H9 (cell line): ENCODE measurements at regions not wholly inside any gene's neighbourhood (a gene's known extent, or its start where the extent isn't known, plus 50 kb on each side); places are given as distances from the start of the nearest gene placed in this dataset.

Experiments
- DNase-seq: peaks from one replicate; pipeline ENCODE4 v3.0.0-alpha.2; 2017
- H2AFZ ChIP-seq: one replicate; pipeline ENCODE4 v1.6.1; 2013; ENCODE audit warnings: mild to moderate bottlenecking, low read length, control low read depth, moderate library complexity
- H2AK5ac ChIP-seq: 2 replicates; pipeline ENCODE4 v1.6.1; 2013; ENCODE audit warnings: low read length, control low read depth, mixed read lengths; ENCODE audit not compliant: insufficient read length
- H2BK120ac ChIP-seq: one replicate; pipeline ENCODE4 v1.6.1; 2013; ENCODE audit warnings: low read depth, mild to moderate bottlenecking, low read length, control low read depth, inconsistent platforms; ENCODE audit not compliant: poor library complexity, severe bottlenecking
- H2BK12ac ChIP-seq: 2 replicates; pipeline ENCODE4 v1.6.1; 2013; ENCODE audit warnings: low read length, control low read depth, mixed read lengths, low read depth; ENCODE audit not compliant: insufficient read length
- H2BK15ac ChIP-seq: 2 replicates; pipeline ENCODE4 v1.6.1; 2013; ENCODE audit warnings: low read depth, low read length, control low read depth
- H2BK20ac ChIP-seq: one replicate; pipeline ENCODE4 v1.6.1; 2013; ENCODE audit warnings: low read depth, mild to moderate bottlenecking, low read length, control low read depth, inconsistent platforms; ENCODE audit not compliant: poor library complexity, severe bottlenecking
- H2BK5ac ChIP-seq: 2 replicates; pipeline ENCODE4 v1.6.1; 2013; ENCODE audit warnings: low read length, control low read depth, mixed read lengths; ENCODE audit not compliant: insufficient read length
- H3K14ac ChIP-seq: 2 replicates; pipeline ENCODE4 v1.6.1; 2013; ENCODE audit warnings: low read length, control low read depth; ENCODE audit not compliant: insufficient read depth
- H3K18ac ChIP-seq: 2 replicates; pipeline ENCODE4 v1.6.1; 2013; ENCODE audit warnings: low read depth, mild to moderate bottlenecking, mixed read lengths, low read length, control low read depth; ENCODE audit not compliant: insufficient read length
- H3K23ac ChIP-seq: 2 replicates; pipeline ENCODE4 v1.6.1; 2013; ENCODE audit warnings: low read length, control low read depth, mixed read lengths, low read depth; ENCODE audit not compliant: insufficient read length
- H3K23me2 ChIP-seq: 2 replicates; pipeline ENCODE4 v1.6.1; 2013; ENCODE audit warnings: low read depth, mild to moderate bottlenecking, mixed read lengths, low read length, control low read depth; ENCODE audit not compliant: insufficient read length, poor library complexity, severe bottlenecking
- H3K27ac ChIP-seq: 2 replicates; pipeline ENCODE4 v1.5.1; 2013; ENCODE audit warnings: low read length, control low read depth, mixed read lengths, low read depth; ENCODE audit not compliant: insufficient read length
- H3K27me3 ChIP-seq: 2 replicates; pipeline ENCODE4 v1.6.1; 2013; ENCODE audit warnings: low read length, control low read depth, inconsistent platforms; ENCODE audit not compliant: insufficient read depth
- H3K4ac ChIP-seq: 2 replicates; pipeline ENCODE4 v1.6.1; 2013; ENCODE audit warnings: low read depth, mild to moderate bottlenecking, control low read depth, inconsistent platforms, low read length, moderate library complexity
- H3K4me1 ChIP-seq: 2 replicates; pipeline ENCODE4 v1.6.1; 2013; ENCODE audit warnings: low read length, control low read depth, inconsistent platforms; ENCODE audit not compliant: insufficient read depth
- H3K4me2 ChIP-seq: 2 replicates; pipeline ENCODE4 v1.6.1; 2013; ENCODE audit warnings: low read length, control low read depth, mixed read lengths; ENCODE audit not compliant: insufficient read length, insufficient read depth
- H3K56ac ChIP-seq: 2 replicates; pipeline ENCODE4 v1.6.1; 2013; ENCODE audit warnings: low read depth, mild to moderate bottlenecking, mixed read lengths, low read length, control low read depth; ENCODE audit not compliant: insufficient read length
- H3K79me1 ChIP-seq: 2 replicates; pipeline ENCODE4 v1.6.1; 2013; ENCODE audit warnings: low read depth, mild to moderate bottlenecking, moderate library complexity, low read length, control low read depth, inconsistent platforms; ENCODE audit not compliant: insufficient read depth, poor library complexity, severe bottlenecking
- H3K79me2 ChIP-seq: 2 replicates; pipeline ENCODE4 v1.6.1; 2013; ENCODE audit warnings: low read length, control low read depth, inconsistent platforms; ENCODE audit not compliant: insufficient read depth
- H3K9ac ChIP-seq: 2 replicates; pipeline ENCODE4 v1.6.1; 2013; ENCODE audit warnings: low read length, control low read depth, mixed read lengths; ENCODE audit not compliant: insufficient read length; ENCODE audit errors: extremely low read depth
- H3K9me3 ChIP-seq: one replicate; pipeline ENCODE4 v1.6.1; 2013; ENCODE audit warnings: low read depth, low read length, inconsistent platforms; ENCODE audit not compliant: control insufficient read depth
- H3T11ph ChIP-seq: one replicate; pipeline ENCODE4 v1.6.1; 2013; ENCODE audit warnings: mild to moderate bottlenecking, low read length, control low read depth, inconsistent platforms
- H4K20me1 ChIP-seq: one replicate; pipeline ENCODE4 v1.6.1; 2013; ENCODE audit not compliant: control insufficient read depth, insufficient read length, insufficient read depth
- H4K5ac ChIP-seq: 2 replicates; pipeline ENCODE4 v1.6.1; 2013; ENCODE audit warnings: low read depth, mild to moderate bottlenecking, mixed read lengths, low read length, control low read depth; ENCODE audit not compliant: insufficient read length
- H4K8ac ChIP-seq: replicated peaks from 2 replicates; pipeline ENCODE4 v1.6.1; 2013; ENCODE audit warnings: low read length, control low read depth, mixed read lengths, low read depth; ENCODE audit not compliant: insufficient read length
- H4K91ac ChIP-seq: 2 replicates; pipeline ENCODE4 v1.6.1; 2013; ENCODE audit warnings: low read depth, mild to moderate bottlenecking, moderate library complexity, mixed read lengths, low read length, control low read depth; ENCODE audit not compliant: insufficient read length
- H3K27ac Mint-ChIP-seq, 3 experiments: 2 replicates in 2 of 3; 3 replicates in 1 of 3; pipeline ENCODE4 v1.8.0; 2020 to 2021; ENCODE audit warnings: mixed read lengths in 3 of 3, mild to moderate bottlenecking in 1 of 3, moderate library complexity in 1 of 3
- H3K27me3 Mint-ChIP-seq: 2 replicates; pipeline ENCODE4 v1.8.0; 2021; ENCODE audit warnings: low read depth, mild to moderate bottlenecking, moderate library complexity, mixed read lengths
- H3K36me3 Mint-ChIP-seq, 3 experiments: 2 replicates in 2 of 3; 3 replicates in 1 of 3; pipeline ENCODE4 v1.8.0; 2020 to 2021; ENCODE audit warnings: low read depth in 3 of 3, mixed read lengths in 3 of 3; ENCODE audit not compliant: insufficient read depth in 1 of 3
- H3K4me1 Mint-ChIP-seq, 2 experiments: 2 replicates each; pipeline ENCODE4 v1.8.0; 2020; ENCODE audit warnings: mixed read lengths in 2 of 2
- H3K4me3 Mint-ChIP-seq, 2 experiments: 2 replicates in 1 of 2; 3 replicates in 1 of 2; pipeline ENCODE4 v1.8.0; 2020 to 2021; ENCODE audit warnings: mild to moderate bottlenecking in 2 of 2, mixed read lengths in 2 of 2, moderate library complexity in 1 of 2
- H3K9me3 Mint-ChIP-seq, 2 experiments: 2 replicates in 1 of 2; 3 replicates in 1 of 2; pipeline ENCODE4 v1.8.0; 2020; ENCODE audit warnings: mild to moderate bottlenecking in 2 of 2, mixed read lengths in 2 of 2, moderate library complexity in 1 of 2
- WGBS: extraction: QIAGEN DNeasy Blood & Tissue Kit; methylation state at CpG from one replicate; pipeline ENCODE4 v1.1.7; 2013; ENCODE audit warnings: missing lambda C conversion rate, low lambda C conversion rate, mixed read lengths; ENCODE audit not compliant: insufficient read length; ENCODE audit errors: extremely low coverage; 5-methylcytosine and 5-hydroxymethylcytosine counted together
- TF ChIP-seq, protein P1 (sequence below): fragments of 200-600 bp; sonication (generic); conservative IDR thresholded peaks from 3 replicates; pipeline ENCODE4 v1.8.0; 2021; ENCODE audit warnings: antibody characterized with exemption, mild to moderate bottlenecking

DNA sequence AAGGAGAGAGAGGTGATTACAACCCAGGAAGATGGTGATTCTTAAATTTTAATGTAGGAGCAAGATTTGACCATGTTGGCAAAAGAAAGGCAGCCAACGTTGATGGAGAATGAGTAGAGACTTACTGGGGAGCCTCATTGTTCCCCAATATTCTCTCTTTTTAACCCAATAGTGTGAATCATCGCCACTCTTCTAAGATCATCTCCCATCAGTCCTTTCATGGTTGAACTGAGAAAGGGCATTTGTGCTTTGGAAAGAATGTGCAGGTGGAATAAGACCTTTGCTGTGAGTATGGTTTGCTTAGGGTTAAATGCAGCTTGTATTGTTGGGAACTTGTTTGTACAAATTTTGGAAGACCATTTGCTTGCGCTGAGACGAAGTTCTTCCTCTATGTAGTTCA lies 231.0 kb downstream of the TBXT start:
- Histone ChIP-seq H3K9ac (no peak overlapping the region), H3K4me2 (no peak overlapping the region), H4K5ac (no peak overlapping the region), H3K79me2 (no peaks in the 10 kb centered on the region), H3K14ac (no peak overlapping the region), H2BK12ac (no peak overlapping the region), H3K79me1 (no peaks in the 10 kb centered on the region), H3K4ac (no peak overlapping the region), H2BK120ac (no peak overlapping the region), H3K4me1 (no peaks in the 10 kb centered on the region), H3K9me3 (no peaks in the 10 kb centered on the region), H3K23ac (no peak overlapping the region), H3K56ac (no peak overlapping the region), H2BK5ac (no peak overlapping the region), H3T11ph (no peak overlapping the region), H3K18ac (no peak overlapping the region), H2AFZ (no peak overlapping the region), H3K23me2 (no peaks in the 10 kb centered on the region), H3K27ac (no peak overlapping the region), H2BK20ac (no peak overlapping the region), H4K91ac (no peak overlapping the region), H4K20me1 (no peaks in the 10 kb centered on the region), H3K27me3 (no peaks in the 10 kb centered on the region), H2BK15ac (no peak overlapping the region), H4K8ac (no peak overlapping the region), H2AK5ac (no peak overlapping the region)
- Mint-ChIP-seq H3K9me3 (peaks cover 0 to 2% of the 10 kb centered on the region in 2 experiments; a peak in 3 of 5 replicates), H3K27ac (no peak overlapping the region), H3K4me1 (peaks cover 4 to 5% of the 10 kb centered on the region in 2 experiments; a peak in 3 of 4 replicates), H3K27me3 (peaks cover 30% of the 10 kb centered on the region), H3K4me3 (no peak overlapping the region), H3K36me3 (no peaks in the 10 kb centered on the region; a peak in 1 of 7 replicates)
- TF ChIP-seq, protein P1, sequence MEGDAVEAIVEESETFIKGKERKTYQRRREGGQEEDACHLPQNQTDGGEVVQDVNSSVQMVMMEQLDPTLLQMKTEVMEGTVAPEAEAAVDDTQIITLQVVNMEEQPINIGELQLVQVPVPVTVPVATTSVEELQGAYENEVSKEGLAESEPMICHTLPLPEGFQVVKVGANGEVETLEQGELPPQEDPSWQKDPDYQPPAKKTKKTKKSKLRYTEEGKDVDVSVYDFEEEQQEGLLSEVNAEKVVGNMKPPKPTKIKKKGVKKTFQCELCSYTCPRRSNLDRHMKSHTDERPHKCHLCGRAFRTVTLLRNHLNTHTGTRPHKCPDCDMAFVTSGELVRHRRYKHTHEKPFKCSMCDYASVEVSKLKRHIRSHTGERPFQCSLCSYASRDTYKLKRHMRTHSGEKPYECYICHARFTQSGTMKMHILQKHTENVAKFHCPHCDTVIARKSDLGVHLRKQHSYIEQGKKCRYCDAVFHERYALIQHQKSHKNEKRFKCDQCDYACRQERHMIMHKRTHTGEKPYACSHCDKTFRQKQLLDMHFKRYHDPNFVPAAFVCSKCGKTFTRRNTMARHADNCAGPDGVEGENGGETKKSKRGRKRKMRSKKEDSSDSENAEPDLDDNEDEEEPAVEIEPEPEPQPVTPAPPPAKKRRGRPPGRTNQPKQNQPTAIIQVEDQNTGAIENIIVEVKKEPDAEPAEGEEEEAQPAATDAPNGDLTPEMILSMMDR, result no peak
- DNase-seq, result no peak
- WGBS, result no CpG with 5 or more reads among the region's 4 CpGs
